Fibroblast of villous mesenchyme (primary cell): ENCODE measurements at regions not wholly inside any gene's neighbourhood (a gene's known extent, or its start where the extent isn't known, plus 50 kb on each side); places are given as distances from the start of the nearest gene placed in this dataset.

Source experiments
- DNase-seq: peaks from one replicate; pipeline ENCODE4 v3.0.0-alpha.2; 2010; ENCODE audit warnings: low read depth
- H3K4me3 ChIP-seq: 2 replicates; pipeline ENCODE4 v1.5.1; 2011; ENCODE audit warnings: low read depth, mild to moderate bottlenecking, low read length
- TF ChIP-seq, protein P1 (sequence below): IDR thresholded peaks from 2 replicates; pipeline ENCODE4 v1.5.1; 2012; ENCODE audit warnings: low read depth, mild to moderate bottlenecking, low read length; ENCODE audit not compliant: insufficient read depth

DNA sequence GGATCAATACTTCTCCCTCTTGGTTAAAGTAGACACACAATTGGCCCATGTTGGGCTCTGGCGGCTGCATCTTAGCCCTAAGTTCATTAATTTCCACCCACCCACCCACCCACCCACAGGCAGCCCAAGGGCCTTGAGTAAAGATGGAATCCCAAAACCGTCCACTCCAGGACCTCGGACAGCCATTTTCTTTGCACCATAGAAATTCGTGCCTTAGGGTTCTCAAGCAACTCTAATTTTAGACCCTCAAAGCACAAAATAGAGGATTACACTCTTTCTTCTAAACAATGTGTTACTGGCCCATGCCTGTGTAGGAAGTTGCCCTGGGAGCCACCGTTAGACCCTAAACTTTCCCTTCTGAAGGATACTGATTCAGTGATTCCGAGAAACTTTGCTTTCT is 568.5 kb downstream of the IRX1 start:
- TF ChIP-seq, protein P1, sequence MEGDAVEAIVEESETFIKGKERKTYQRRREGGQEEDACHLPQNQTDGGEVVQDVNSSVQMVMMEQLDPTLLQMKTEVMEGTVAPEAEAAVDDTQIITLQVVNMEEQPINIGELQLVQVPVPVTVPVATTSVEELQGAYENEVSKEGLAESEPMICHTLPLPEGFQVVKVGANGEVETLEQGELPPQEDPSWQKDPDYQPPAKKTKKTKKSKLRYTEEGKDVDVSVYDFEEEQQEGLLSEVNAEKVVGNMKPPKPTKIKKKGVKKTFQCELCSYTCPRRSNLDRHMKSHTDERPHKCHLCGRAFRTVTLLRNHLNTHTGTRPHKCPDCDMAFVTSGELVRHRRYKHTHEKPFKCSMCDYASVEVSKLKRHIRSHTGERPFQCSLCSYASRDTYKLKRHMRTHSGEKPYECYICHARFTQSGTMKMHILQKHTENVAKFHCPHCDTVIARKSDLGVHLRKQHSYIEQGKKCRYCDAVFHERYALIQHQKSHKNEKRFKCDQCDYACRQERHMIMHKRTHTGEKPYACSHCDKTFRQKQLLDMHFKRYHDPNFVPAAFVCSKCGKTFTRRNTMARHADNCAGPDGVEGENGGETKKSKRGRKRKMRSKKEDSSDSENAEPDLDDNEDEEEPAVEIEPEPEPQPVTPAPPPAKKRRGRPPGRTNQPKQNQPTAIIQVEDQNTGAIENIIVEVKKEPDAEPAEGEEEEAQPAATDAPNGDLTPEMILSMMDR, result no peak
- H3K4me3 ChIP-seq, result no peak overlapping the region
- no peak for DNase-seq

DNA sequence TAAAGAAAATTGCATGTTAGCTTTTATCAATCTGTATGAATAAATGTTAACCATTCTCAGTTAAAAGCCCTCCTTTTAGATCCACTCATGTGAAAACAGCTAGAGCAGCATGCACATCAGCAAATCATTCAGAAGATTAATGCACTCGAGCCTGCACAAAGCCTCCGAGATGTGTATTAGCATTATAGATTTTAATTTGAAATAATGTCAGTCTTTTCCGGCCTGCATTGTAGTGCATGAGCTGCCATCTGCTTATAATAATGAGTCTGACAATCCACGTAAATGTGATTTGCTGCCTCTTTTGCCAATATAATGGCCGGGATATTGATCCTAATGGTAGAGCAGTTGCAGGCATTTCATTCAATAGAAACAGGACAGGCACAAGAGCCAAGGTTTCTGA is 585.1 kb downstream of the IRX1 start:
- DNase-seq, result no peak
- H3K4me3 ChIP-seq, result no peak overlapping the region
- TF ChIP-seq, protein P1, result no peak

DNA sequence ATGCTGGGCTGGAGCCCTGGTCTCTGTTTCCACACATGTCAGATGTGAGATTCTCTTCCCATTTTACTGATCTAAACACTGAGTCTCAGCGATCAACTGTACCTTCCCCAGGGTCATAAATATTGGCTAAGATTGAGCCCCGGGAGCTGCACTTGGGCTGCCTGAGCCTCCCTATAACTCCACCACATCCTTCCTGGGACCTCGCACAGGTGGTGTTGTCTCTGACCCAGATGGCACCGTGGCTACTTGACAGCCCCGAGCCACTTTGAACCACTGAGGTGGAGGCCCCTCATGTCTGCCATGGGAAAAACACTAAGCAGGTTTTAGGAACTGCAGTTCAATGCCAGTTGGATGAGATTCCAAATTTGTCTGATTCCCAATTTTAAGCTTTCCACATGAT is 586.5 kb downstream of the IRX1 start:
- H3K4me3 ChIP-seq, result no peak overlapping the region
- DNase-seq, result no peak
- TF ChIP-seq, protein P1, result no peak

DNA sequence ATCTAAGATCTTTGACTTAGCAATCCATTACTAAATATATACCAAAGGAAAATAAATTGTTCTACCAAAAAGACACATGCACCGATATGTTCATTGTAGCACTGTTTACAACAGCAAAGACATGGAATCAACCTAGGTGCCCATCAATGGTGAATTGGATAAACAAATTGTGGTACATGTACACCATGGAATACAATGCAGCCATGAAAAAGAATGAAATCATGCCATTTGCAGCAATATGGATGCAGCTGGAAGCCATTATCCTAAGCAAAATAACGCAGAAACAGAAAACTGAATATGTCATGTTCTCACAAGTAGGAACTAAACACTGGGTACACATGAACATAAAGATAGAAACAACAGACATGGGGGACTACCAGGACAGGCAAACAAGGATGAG is 589.5 kb downstream of the IRX1 start:
- DNase-seq, result no peak
- H3K4me3 ChIP-seq, result no peak overlapping the region
- TF ChIP-seq, protein P1, result no peak

DNA sequence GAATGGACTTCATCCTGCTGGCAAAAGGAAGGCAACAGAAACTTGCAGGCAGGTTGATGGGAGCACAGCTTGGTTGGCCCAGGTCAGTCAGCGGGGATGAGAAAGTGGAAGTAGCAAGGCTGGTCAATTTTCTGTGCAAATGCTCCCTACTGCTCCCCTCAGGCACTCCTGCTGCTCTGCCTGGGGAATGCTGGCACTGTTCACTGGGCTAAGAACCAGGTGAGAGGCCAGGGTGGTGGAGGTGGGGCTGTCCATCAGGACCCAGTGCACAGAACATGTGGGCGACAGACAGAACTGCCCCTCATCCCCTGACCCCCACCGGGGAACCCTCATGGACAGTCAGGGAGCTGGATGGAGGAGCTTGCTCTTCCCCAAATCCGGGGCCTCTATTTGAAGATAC is 593.1 kb downstream of the IRX1 start:
- no peak for DNase-seq
- TF ChIP-seq, protein P1, result no peak
- no peak overlapping the region for H3K4me3 ChIP-seq

DNA sequence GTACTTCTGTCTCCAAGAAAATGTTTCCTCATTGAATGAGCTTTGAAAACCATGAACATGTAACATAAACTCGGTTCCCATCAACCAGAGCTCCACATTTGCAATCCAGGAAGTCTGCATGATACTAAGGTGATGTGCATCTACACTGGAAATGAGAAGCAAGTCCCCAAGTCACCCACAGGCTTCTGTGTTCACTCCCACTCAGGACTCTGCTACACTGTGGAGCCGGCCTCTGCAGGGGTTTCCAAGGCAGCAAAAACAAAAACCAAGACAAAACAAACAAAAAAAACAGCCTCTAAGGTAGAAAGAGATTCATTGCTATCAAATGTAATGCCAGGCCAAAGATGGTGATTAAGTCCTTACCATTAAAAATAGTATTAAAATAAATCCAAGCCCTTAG is 593.7 kb downstream of the IRX1 start:
- no peak for DNase-seq
- no peak overlapping the region for H3K4me3 ChIP-seq
- TF ChIP-seq, protein P1, result no peak

DNA sequence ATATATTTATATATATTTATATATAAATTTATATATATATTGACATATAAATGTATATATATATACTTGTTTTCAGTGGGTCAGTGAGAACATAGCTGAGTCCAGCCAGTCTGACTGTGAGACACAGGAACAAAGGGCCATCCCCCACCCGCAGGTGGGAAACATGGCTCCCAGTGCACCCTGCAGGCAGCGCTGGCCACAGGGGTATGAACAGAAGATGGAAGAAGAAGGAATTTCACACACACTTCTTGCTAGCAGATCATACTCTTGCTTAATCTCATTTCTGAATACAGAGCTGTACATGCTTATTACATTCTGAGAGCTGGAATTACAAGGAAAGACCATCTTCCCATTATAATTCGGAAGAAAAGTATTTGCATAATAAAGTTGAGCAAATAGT is 595.4 kb downstream of the IRX1 start:
- TF ChIP-seq, protein P1, result no peak
- H3K4me3 ChIP-seq, result no peak overlapping the region
- DNase-seq, result no peak
